HuH-7 (cell line): ENCODE measurements at regions not wholly inside any gene's neighbourhood (a gene's known extent, or its start where the extent isn't known, plus 50 kb on each side); places are given as distances from the start of the nearest gene placed in this dataset.

Source experiments
- DNase-seq: peaks from one replicate; pipeline ENCODE4 v3.0.0; 2011; ENCODE audit warnings: low spot score

GRCh38 chr2:128380061-128380889 is 61.6 kb upstream of the HS6ST1 start:
- no peak for DNase-seq

- no peak for DNase-seq
Measured at GRCh38 chr2:128380961-128381938, 62.6 kb upstream of the HS6ST1 start.

GRCh38 chr2:128384446-128384845 is 65.8 kb upstream of the HS6ST1 start:
- DNase-seq: no peak

- no peak for DNase-seq
Measured at GRCh38 chr2:128384956-128385355, 66.3 kb upstream of the HS6ST1 start.

- no peak for DNase-seq
Measured at GRCh38 chr2:128385365-128385764, 66.7 kb upstream of the HS6ST1 start.

- DNase-seq: no peak
Measured at GRCh38 chr2:128386066-128386465, 67.4 kb upstream of the HS6ST1 start.

- no peak for DNase-seq
Measured at GRCh38 chr2:128388499-128388941, 69.9 kb upstream of the HS6ST1 start.

GRCh38 chr2:128389388-128390086 is 70.9 kb upstream of the HS6ST1 start:
- DNase-seq: no peak

- no peak for DNase-seq
Measured at GRCh38 chr2:128390256-128390990, 71.8 kb upstream of the HS6ST1 start.

- DNase-seq: no peak
Measured at GRCh38 chr2:128390991-128391630, 72.4 kb upstream of the HS6ST1 start.

- no peak for DNase-seq
Measured at GRCh38 chr2:128391679-128392078, 73.0 kb upstream of the HS6ST1 start.

GRCh38 chr2:128392207-128392606 is 73.5 kb upstream of the HS6ST1 start:
- no peak for DNase-seq

GRCh38 chr2:128394007-128394730 is 75.5 kb upstream of the HS6ST1 start:
- DNase-seq: no peak

GRCh38 chr2:128395196-128395595 is 76.5 kb upstream of the HS6ST1 start:
- no peak for DNase-seq

- DNase-seq: no peak
Measured at GRCh38 chr2:128395640-128396499, 77.2 kb upstream of the HS6ST1 start.

GRCh38 chr2:128396500-128396891 is 77.8 kb upstream of the HS6ST1 start:
- DNase-seq: no peak

- no peak for DNase-seq
Measured at GRCh38 chr2:128396946-128397345, 78.3 kb upstream of the HS6ST1 start.

GRCh38 chr2:128399256-128399655 is 80.6 kb upstream of the HS6ST1 start:
- DNase-seq: no peak

GRCh38 chr2:128399690-128400291 is 81.1 kb upstream of the HS6ST1 start:
- DNase-seq: no peak
